ENCODE measurements at regions not wholly inside any gene's neighbourhood (a gene's known extent, or its start where the extent isn't known, plus 50 kb on each side); places are given as distances from the start of the nearest gene placed in this dataset.

DNA sequence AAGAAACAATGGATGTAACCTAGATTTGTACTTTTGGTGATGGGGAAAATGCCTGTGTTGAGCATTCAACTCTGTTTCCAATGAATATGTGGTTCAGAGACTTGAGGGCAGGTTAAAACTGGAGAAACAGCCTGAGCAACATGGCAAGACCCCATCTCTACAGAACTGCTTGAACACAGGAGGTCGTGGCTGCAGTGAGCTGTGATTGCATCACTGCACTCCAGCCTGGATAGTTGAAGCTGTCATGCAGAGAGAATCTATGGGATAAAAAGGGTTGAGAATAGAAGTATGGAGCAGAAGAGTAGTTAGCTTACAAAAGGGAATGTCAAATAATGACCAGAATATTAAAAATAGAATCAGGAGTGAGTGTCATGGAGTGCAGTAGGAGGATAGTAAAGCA is 134.8 kb upstream of the PDE5A start:
- TF ChIP-seq, protein P1, sequence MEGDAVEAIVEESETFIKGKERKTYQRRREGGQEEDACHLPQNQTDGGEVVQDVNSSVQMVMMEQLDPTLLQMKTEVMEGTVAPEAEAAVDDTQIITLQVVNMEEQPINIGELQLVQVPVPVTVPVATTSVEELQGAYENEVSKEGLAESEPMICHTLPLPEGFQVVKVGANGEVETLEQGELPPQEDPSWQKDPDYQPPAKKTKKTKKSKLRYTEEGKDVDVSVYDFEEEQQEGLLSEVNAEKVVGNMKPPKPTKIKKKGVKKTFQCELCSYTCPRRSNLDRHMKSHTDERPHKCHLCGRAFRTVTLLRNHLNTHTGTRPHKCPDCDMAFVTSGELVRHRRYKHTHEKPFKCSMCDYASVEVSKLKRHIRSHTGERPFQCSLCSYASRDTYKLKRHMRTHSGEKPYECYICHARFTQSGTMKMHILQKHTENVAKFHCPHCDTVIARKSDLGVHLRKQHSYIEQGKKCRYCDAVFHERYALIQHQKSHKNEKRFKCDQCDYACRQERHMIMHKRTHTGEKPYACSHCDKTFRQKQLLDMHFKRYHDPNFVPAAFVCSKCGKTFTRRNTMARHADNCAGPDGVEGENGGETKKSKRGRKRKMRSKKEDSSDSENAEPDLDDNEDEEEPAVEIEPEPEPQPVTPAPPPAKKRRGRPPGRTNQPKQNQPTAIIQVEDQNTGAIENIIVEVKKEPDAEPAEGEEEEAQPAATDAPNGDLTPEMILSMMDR (conservative IDR thresholded peaks at IDR 0.05 in 1 of 2, IDR thresholded peaks at IDR 0.05 in 1 of 2; ENCODE audit: low read depth in 1 of 2, low read length in 2 of 2) = no peak
- no peak for TF ChIP-seq EZH2 (IDR thresholded peaks at IDR 0.05; ENCODE audit: low read length, missing control alignments)

Measured in fibroblast of lung (primary cell).